IMR-90 (cell line): ENCODE measurements at regions not wholly inside any gene's neighbourhood (a gene's known extent, or its start where the extent isn't known, plus 50 kb on each side); places are given as distances from the start of the nearest gene placed in this dataset.

Source experiments
- ATAC-seq: fragments of 200-7000 bp; cut with Tn5 transposase; 2 replicates; pipeline ENCODE4 v1.9.1; 2020; ENCODE audit warnings: low read depth, mild to moderate bottlenecking, moderate library complexity
- BruUV-seq: library from RNA; stranded (reverse); fragments of 400-500 nt; replicated peaks from 2 replicates; lab custom pipeline; 2021; lab: Mats Ljungman, UMichigan
- CTCF ChIA-PET: fragments of 300-600 bp; formaldehyde crosslinking; extraction: SDS; loops from one replicate; lab custom pipeline; 2021; ENCODE audit warnings: antibody characterized with exemption; lab: Yijun Ruan, JAX
- POLR2A ChIA-PET: fragments of 300-600 bp; sonication (Branson Sonifier 250); formaldehyde crosslinking; loops from one replicate; lab custom pipeline; 2022; ENCODE audit warnings: antibody characterized with exemption; ENCODE audit not compliant: unreplicated experiment; lab: Charles Lee
- DNase-seq: peaks from one replicate; pipeline ENCODE4 v3.0.0; 2013
- H2AFZ ChIP-seq: replicated peaks from 2 replicates; pipeline ENCODE3; 2013; ENCODE audit warnings: low read length, mild to moderate bottlenecking; ENCODE audit not compliant: poor library complexity
- H2AK5ac ChIP-seq: 2 replicates; pipeline ENCODE4 v1.6.1; 2013; ENCODE audit warnings: low read depth, low read length, inconsistent platforms
- H2AK9ac ChIP-seq: replicated peaks from 2 replicates; pipeline ENCODE3; 2013; ENCODE audit warnings: mild to moderate bottlenecking, low read depth, low read length, moderate library complexity; ENCODE audit not compliant: poor library complexity
- H2BK120ac ChIP-seq: 2 replicates; pipeline ENCODE4 v1.6.1; 2013; ENCODE audit warnings: low read depth, low read length, inconsistent platforms
- H2BK15ac ChIP-seq: 3 replicates; pipeline ENCODE4 v1.6.1; 2013; ENCODE audit warnings: low read depth, low read length, inconsistent platforms
- H2BK20ac ChIP-seq: 2 replicates; pipeline ENCODE4 v1.6.1; 2013; ENCODE audit warnings: low read depth, mild to moderate bottlenecking, inconsistent platforms, low read length, moderate library complexity
- H2BK5ac ChIP-seq: 2 replicates; pipeline ENCODE4 v1.6.1; 2013; ENCODE audit warnings: mild to moderate bottlenecking, low read depth, low read length, inconsistent platforms; ENCODE audit not compliant: poor library complexity, severe bottlenecking
- H3K14ac ChIP-seq: replicated peaks from 2 replicates; pipeline ENCODE4 v1.6.1; 2013; ENCODE audit warnings: low read depth, low read length, inconsistent platforms
- H3K18ac ChIP-seq: 2 replicates; pipeline ENCODE4 v1.6.1; 2013; ENCODE audit warnings: low read depth, low read length, control low read depth
- H3K23ac ChIP-seq: 2 replicates; pipeline ENCODE4 v1.6.1; 2013; ENCODE audit warnings: low read depth, low read length, inconsistent platforms
- H3K27ac ChIP-seq: 2 replicates; pipeline ENCODE4 v1.5.1; 2013; ENCODE audit warnings: mild to moderate bottlenecking, control low read depth, low read length; ENCODE audit not compliant: insufficient read depth
- H3K27me3 ChIP-seq: 2 replicates; pipeline ENCODE4 v1.6.1; 2013; ENCODE audit warnings: low read length; ENCODE audit not compliant: control insufficient read depth, insufficient read depth
- H3K36me3 ChIP-seq: 2 replicates; pipeline ENCODE4 v1.6.1; 2013; ENCODE audit warnings: low read length, mixed read lengths; ENCODE audit not compliant: control insufficient read depth, insufficient read depth
- H3K4ac ChIP-seq: 2 replicates; pipeline ENCODE4 v1.6.1; 2013; ENCODE audit warnings: low read depth, low read length, inconsistent platforms
- H3K4me1 ChIP-seq: 2 replicates; pipeline ENCODE4 v1.6.1; 2013; ENCODE audit warnings: low read length, mixed read lengths; ENCODE audit not compliant: control insufficient read depth, insufficient read depth
- H3K4me2 ChIP-seq: 2 replicates; pipeline ENCODE4 v1.6.1; 2013; ENCODE audit warnings: low read depth, mild to moderate bottlenecking, control low read depth, low read length, moderate library complexity
- H3K4me3 ChIP-seq: 2 replicates; pipeline ENCODE4 v1.5.1; 2013; ENCODE audit warnings: low read depth, mild to moderate bottlenecking, control low read depth, low read length, moderate library complexity; ENCODE audit not compliant: insufficient read depth
- H3K56ac ChIP-seq: 2 replicates; pipeline ENCODE4 v1.6.1; 2013; ENCODE audit warnings: low read length, inconsistent platforms; ENCODE audit not compliant: insufficient read depth; ENCODE audit errors: extremely low read depth
- H3K79me1 ChIP-seq, 2 experiments: 2 replicates each; pipeline ENCODE4 v1.6.1; 2013; ENCODE audit warnings: low read length in 2 of 2, inconsistent platforms in 1 of 2, low read depth in 1 of 2
- H3K9ac ChIP-seq: 2 replicates; pipeline ENCODE4 v1.6.1; 2013; ENCODE audit warnings: low read depth, low read length, control low read depth
- H3K9me1 ChIP-seq: 2 replicates; pipeline ENCODE4 v1.6.1; 2013; ENCODE audit warnings: low read length, inconsistent platforms; ENCODE audit not compliant: insufficient read depth
- H3K9me3 ChIP-seq: 2 replicates; pipeline ENCODE4 v1.6.1; 2013; ENCODE audit warnings: low read length; ENCODE audit not compliant: control insufficient read depth, insufficient read depth
- H4K20me1 ChIP-seq: 2 replicates; pipeline ENCODE4 v1.6.1; 2013; ENCODE audit warnings: low read length, inconsistent platforms; ENCODE audit not compliant: insufficient read depth
- H4K5ac ChIP-seq: 2 replicates; pipeline ENCODE4 v1.6.1; 2013; ENCODE audit warnings: mild to moderate bottlenecking, low read depth, low read length, control low read depth
- H4K8ac ChIP-seq, 2 experiments: 2 replicates each; pipeline ENCODE4 v1.6.1; 2013; ENCODE audit warnings: low read depth in 2 of 2, low read length in 2 of 2, control low read depth in 1 of 2, inconsistent platforms in 1 of 2
- H4K91ac ChIP-seq: 2 replicates; pipeline ENCODE4 v1.6.1; 2013; ENCODE audit warnings: low read depth, low read length, inconsistent platforms; ENCODE audit not compliant: insufficient read depth
- CEBPB ChIP-seq: IDR thresholded peaks from 2 replicates; pipeline ENCODE4 v1.6.1; 2012; ENCODE audit warnings: low read depth, low read length, improper control_type of control experiment
- FOS ChIP-seq: fragments of 150-350 bp; IDR thresholded peaks from 2 replicates; pipeline ENCODE4 v1.6.1; 2016; ENCODE audit warnings: low read depth, low read length
- MAZ ChIP-seq: IDR thresholded peaks from 2 replicates; pipeline ENCODE4 v1.6.1; 2012; ENCODE audit warnings: low read depth, mild to moderate bottlenecking, low read length, improper control_type of control experiment, moderate library complexity, borderline replicate concordance
- WGBS, 2 experiments: methylation state at CpG; one replicate each; pipeline versions ENCODE4 v1.1.5 to v1.1.7; 2013; ENCODE audit warnings: missing lambda C conversion rate in 2 of 2; ENCODE audit not compliant: insufficient read length in 1 of 2; ENCODE audit errors: extremely low coverage in 2 of 2; 5-methylcytosine and 5-hydroxymethylcytosine counted together
- dilution Hi-C: fragments of 300-500 bp; cut with HindIII; formaldehyde crosslinking; loops from one replicate; pipeline ENCODE4 v1.14.3; 2018; ENCODE audit warnings: low sequenced_read_pairs; ENCODE audit not compliant: unreplicated experiment
- in situ Hi-C: fragments of 300-500 bp; cut with MboI; formaldehyde crosslinking; loops from 3 replicates; pipeline ENCODE4 v1.14.3; 2019; ENCODE audit warnings: low sequenced_read_pairs, inconsistent platforms, mixed read lengths
- intact Hi-C: fragments of 100-400 bp; cut with micrococcal nuclease; formaldehyde crosslinking; loops from 2 replicates; pipeline ENCODE4 v1.10.0; 2022

GRCh38 chr1:87513966-87514660, 185.4 kb downstream of the LMO4 start:
- H3K79me1 ChIP-seq = no peaks in the 10 kb centered on the region
- WGBS, 2 experiments = 80% methylated on average over 1 of the region's 4 CpGs; no CpG with 5 or more reads in 1 of the 2 experiments
- H3K18ac ChIP-seq = no peak overlapping the region
- H2BK5ac ChIP-seq = peak overlapping the region; percentile 20
- H2AK5ac ChIP-seq = 0 out of 2 replicates have a peak overlapping the region, but pooled peaks have one; percentile 70
- no peaks in the 10 kb centered on the region for H3K36me3 ChIP-seq
- H3K4me3 ChIP-seq = no peak overlapping the region
- DNase-seq (peak; percentile 59), ATAC-seq (no peak)
- no peak overlapping the region for H3K27ac ChIP-seq
- no peak overlapping the region; a peak in 1 of 4 replicates for H4K8ac ChIP-seq
- no peaks in the 10 kb centered on the region for H3K9me3 ChIP-seq
- no peak overlapping the region for H2BK20ac ChIP-seq
- no peaks in the 10 kb centered on the region; the same call in 1 of the 2 replicates for H3K27me3 ChIP-seq
- H2AFZ ChIP-seq = no peak overlapping the region
- BruUV-seq = no TSS peak
- 0 out of 3 replicates have a peak overlapping the region, but pooled peaks have one; percentile 48 for H2BK15ac ChIP-seq
- no peak overlapping the region for H3K23ac ChIP-seq
- H3K4me1 ChIP-seq = peaks cover 9% of the 10 kb centered on the region
- TF ChIP-seq CEBPB (peak; percentile 83), MAZ (no peak), FOS (peak; percentile 44; the same call in 1 of the 2 replicates)
- ChIA-PET CTCF (no interaction called here), POLR2A (no interaction called here)
- dilution Hi-C loops = no loop called here
- H3K9me1 ChIP-seq = no peaks in the 10 kb centered on the region; the same call in 1 of the 2 replicates
- intact Hi-C loops = loop anchor here (10.0 kb wide), 1 partner anchor 441 kb away; no protein-coding TSS in a partner anchor
- no peak overlapping the region; the same call in 1 of the 2 replicates for H4K91ac ChIP-seq
- H2AK9ac ChIP-seq = no peak overlapping the region
- in situ Hi-C loops = no loop called here
- H3K4me2 ChIP-seq = peak overlapping the region; percentile 22; the same call in 1 of the 2 replicates
- H3K4ac ChIP-seq = peak overlapping the region; percentile 54; the same call in 1 of the 2 replicates
- no peak overlapping the region for H2BK120ac ChIP-seq
- H3K56ac ChIP-seq = no peak overlapping the region
- no peaks in the 10 kb centered on the region for H4K20me1 ChIP-seq
- no peak overlapping the region for H3K9ac ChIP-seq
- no peak overlapping the region for H4K5ac ChIP-seq
- H3K14ac ChIP-seq = no peak overlapping the region
